ENCODE measurements at regions not wholly inside any gene's neighbourhood (a gene's known extent, or its start where the extent isn't known, plus 50 kb on each side); places are given as distances from the start of the nearest gene placed in this dataset.

GRCh38 chr7:27359181-27360125 lies 116.9 kb downstream of the EVX1 start:
- H3K27ac ChIP-seq: no peak overlapping the region
- TF ChIP-seq, protein P1, sequence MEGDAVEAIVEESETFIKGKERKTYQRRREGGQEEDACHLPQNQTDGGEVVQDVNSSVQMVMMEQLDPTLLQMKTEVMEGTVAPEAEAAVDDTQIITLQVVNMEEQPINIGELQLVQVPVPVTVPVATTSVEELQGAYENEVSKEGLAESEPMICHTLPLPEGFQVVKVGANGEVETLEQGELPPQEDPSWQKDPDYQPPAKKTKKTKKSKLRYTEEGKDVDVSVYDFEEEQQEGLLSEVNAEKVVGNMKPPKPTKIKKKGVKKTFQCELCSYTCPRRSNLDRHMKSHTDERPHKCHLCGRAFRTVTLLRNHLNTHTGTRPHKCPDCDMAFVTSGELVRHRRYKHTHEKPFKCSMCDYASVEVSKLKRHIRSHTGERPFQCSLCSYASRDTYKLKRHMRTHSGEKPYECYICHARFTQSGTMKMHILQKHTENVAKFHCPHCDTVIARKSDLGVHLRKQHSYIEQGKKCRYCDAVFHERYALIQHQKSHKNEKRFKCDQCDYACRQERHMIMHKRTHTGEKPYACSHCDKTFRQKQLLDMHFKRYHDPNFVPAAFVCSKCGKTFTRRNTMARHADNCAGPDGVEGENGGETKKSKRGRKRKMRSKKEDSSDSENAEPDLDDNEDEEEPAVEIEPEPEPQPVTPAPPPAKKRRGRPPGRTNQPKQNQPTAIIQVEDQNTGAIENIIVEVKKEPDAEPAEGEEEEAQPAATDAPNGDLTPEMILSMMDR (IDR thresholded peaks at IDR 0.05): no peak
- H3K4me3 ChIP-seq: no peak overlapping the region
- DNase-seq (ENCODE audit: low spot score): no peak

GRCh38 chr7:27361522-27361921 lies 118.9 kb downstream of the EVX1 start:
- TF ChIP-seq, protein P1 (IDR thresholded peaks at IDR 0.05): no peak
- no peak for DNase-seq (ENCODE audit: low spot score)
- H3K27ac ChIP-seq: no peak overlapping the region
- no peak overlapping the region for H3K4me3 ChIP-seq

DNA sequence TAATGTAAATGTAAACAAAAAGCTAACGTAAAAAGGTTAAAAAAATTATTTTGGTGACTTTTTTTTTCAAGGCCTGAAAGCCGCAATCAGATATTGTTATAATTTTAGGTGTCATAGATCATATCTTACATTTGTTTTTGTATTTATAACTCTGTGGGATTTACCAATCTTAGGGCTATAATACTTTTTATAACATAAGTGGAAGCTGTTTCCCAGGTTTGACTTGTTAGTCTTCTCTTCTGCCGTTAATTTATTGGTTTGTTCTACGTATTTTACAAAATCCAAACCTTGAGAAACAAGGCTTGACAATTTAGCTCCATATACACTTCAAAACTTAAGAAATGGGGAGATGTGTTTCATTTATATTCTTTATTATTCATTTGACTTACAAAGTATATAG lies 119.4 kb downstream of the EVX1 start:
- H3K27ac ChIP-seq: no peak overlapping the region
- TF ChIP-seq, protein P1 (IDR thresholded peaks at IDR 0.05): no peak
- no peak overlapping the region for H3K4me3 ChIP-seq
- DNase-seq (ENCODE audit: low spot score): no peak

DNA sequence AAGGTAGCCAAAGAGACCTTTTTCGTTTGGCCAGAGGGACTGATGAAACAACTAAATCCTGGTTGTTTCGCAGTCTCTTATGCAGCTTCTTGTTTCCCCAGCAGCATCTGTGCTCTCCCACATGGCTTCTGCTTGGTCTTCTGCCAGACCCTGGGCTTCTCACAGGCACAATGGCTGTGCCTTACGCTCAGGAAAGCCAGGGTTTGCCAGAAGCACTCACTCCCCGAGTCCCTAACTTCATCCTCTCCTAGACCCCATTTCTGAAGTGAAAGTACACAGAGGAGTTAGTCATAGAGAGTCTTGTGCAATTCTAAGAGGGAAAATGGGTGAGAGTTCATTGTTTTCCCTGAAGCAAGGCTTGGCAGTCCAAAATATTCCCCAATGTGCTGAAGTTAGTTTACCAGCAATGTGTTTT lies 121.7 kb downstream of the EVX1 start:
- DNase-seq (ENCODE audit: low spot score): no peak
- TF ChIP-seq, protein P1 (IDR thresholded peaks at IDR 0.05): no peak
- Histone ChIP-seq H3K27ac (peak overlapping the region; percentile 43 to 79), H3K4me3 (peak overlapping the region; percentile 8)

GRCh38 chr7:27367179-27367932 lies 124.8 kb downstream of the EVX1 start:
- Histone ChIP-seq H3K27ac (no peak overlapping the region), H3K4me3 (no peak overlapping the region)
- DNase-seq (ENCODE audit: low spot score): no peak
- TF ChIP-seq, protein P1 (IDR thresholded peaks at IDR 0.05): no peak

- Histone ChIP-seq H3K27ac (no peak overlapping the region), H3K4me3 (no peak overlapping the region)
- TF ChIP-seq, protein P1 (IDR thresholded peaks at IDR 0.05): no peak
- no peak for DNase-seq (ENCODE audit: low spot score)
These were observed 125.4 kb downstream of the EVX1 start for GRCh38 chr7:27367933-27368549.

Data from coronary artery (tissue), 2 donors.